ENCODE measurements at regions not wholly inside any gene's neighbourhood (a gene's known extent, or its start where the extent isn't known, plus 50 kb on each side); places are given as distances from the start of the nearest gene placed in this dataset.

DNA sequence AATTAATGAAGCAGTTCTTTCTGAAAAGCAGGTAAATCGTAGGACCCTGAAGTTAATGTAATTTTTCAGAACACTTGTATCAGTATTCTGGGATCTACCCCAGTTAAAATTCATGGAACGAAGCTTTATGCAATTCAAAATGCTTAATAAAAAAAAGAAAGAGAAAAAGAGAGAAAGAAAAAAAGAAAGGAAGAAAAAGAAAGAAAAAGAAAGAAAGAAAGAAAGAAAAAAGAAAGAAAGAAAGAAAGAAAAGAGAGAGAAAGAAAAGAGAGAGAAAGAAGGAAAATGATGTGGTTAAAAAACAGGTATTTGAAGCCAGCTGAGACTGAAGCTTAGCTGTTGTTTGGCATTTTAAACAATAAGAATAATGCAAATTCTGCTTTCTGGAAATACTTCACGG is 427.4 kb upstream of the AKR1E2 start:
- no peak overlapping the region for H3K27ac ChIP-seq (ENCODE audit: extremely low read depth, low read depth, low read length)
- no peaks in the 10 kb centered on the region for H3K79me2 ChIP-seq (ENCODE audit: control insufficient read depth, insufficient read depth, low read length)
- H3K9ac ChIP-seq (ENCODE audit: insufficient read depth in 1 of 2, low read depth in 2 of 2, low read length in 2 of 2): no peak overlapping the region
- BruUV-seq (replicated peaks): no TSS peak
- intact Hi-C loops (cut with micrococcal nuclease): no loop called here
- 0% methylated on average over 3 of the region's 3 CpGs for WGBS (ENCODE audit: insufficient coverage, low coverage, missing lambda C conversion rate)
- H3K27me3 ChIP-seq (ENCODE audit: control insufficient read depth in 2 of 2, insufficient read depth in 2 of 2, low read length in 2 of 2): no peaks in the 10 kb centered on the region
- H3K4me2 ChIP-seq (ENCODE audit: insufficient read depth, low read length): no peak overlapping the region
- H3K4me3 ChIP-seq: no peak overlapping the region
- CTCF ChIA-PET (ENCODE audit: low intra/inter-chr PET ratio): no interaction called here
- no peaks in the 10 kb centered on the region for H3K9me3 ChIP-seq (replicated peaks; ENCODE audit: control insufficient read depth, insufficient read depth, low read depth, low read length)
- TF ChIP-seq, protein P1, sequence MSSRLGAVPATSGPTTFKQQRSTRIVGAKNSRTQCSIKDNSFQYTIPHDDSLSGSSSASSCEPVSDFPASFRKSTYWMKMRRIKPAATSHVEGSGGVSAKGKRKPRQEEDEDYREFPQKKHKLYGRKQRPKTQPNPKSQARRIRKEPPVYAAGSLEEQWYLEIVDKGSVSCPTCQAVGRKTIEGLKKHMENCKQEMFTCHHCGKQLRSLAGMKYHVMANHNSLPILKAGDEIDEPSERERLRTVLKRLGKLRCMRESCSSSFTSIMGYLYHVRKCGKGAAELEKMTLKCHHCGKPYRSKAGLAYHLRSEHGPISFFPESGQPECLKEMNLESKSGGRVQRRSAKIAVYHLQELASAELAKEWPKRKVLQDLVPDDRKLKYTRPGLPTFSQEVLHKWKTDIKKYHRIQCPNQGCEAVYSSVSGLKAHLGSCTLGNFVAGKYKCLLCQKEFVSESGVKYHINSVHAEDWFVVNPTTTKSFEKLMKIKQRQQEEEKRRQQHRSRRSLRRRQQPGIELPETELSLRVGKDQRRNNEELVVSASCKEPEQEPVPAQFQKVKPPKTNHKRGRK (tag; IDR thresholded peaks at IDR 0.05): peak; percentile 67
- no peak for TF ChIP-seq LARP7 (IDR thresholded peaks at IDR 0.05)
- H2AFZ ChIP-seq (ENCODE audit: low read depth, low read length): no peak overlapping the region
- DNase-seq (ENCODE audit: extremely low read depth in 1 of 4, low spot score in 3 of 4): no peak
- H3K36me3 ChIP-seq (ENCODE audit: control insufficient read depth, insufficient read depth, low read length): no peaks in the 10 kb centered on the region
- in situ Hi-C loops (cut with MboI): no loop called here
- FAIRE-seq: no peak
- no peaks in the 10 kb centered on the region for H3K4me1 ChIP-seq (replicated peaks in 1 of 2; ENCODE audit: control insufficient read depth in 2 of 2, insufficient read depth in 2 of 2, low read length in 2 of 2)
- H4K20me1 ChIP-seq (replicated peaks; ENCODE audit: control insufficient read depth, insufficient read depth, low read length): no peaks in the 10 kb centered on the region
- POLR2A ChIA-PET: interaction anchor here (0.8 kb wide), 1 partner anchor 13 kb away, joined by 4 read pairs; no protein-coding TSS in a partner anchor
- no peaks in the 10 kb centered on the region for H3K9me1 ChIP-seq (ENCODE audit: control insufficient read depth, insufficient read depth, low read length)
- ATAC-seq: no peak

DNA sequence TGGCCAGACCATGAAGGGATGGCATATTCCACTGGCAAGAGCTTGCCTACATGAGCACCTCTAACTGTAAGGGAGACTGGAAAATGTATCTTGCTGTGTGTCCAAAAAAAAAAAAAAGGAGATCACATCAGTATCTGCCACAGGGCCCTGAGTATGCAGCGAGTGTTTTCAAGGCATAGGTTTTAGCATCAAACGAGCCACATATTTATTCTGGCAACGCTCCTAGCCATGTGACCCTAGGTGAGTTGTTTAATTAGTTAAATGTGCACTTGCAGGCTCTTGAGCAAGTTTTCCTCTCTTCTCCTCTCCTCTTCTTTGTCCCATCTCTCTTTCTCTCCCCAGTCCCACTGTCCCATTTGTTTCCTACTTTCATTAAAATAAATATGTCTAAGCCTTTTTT is 428.7 kb upstream of the AKR1E2 start:
- no peak overlapping the region for H3K27ac ChIP-seq (ENCODE audit: extremely low read depth, low read depth, low read length)
- no peaks in the 10 kb centered on the region for H3K79me2 ChIP-seq (ENCODE audit: control insufficient read depth, insufficient read depth, low read length)
- in situ Hi-C loops (cut with MboI): no loop called here
- no TSS peak for BruUV-seq (replicated peaks)
- FAIRE-seq (no peak), ATAC-seq (no peak), DNase-seq (ENCODE audit: extremely low read depth in 1 of 4, low spot score in 3 of 4) (no peak)
- H3K4me3 ChIP-seq: no peak overlapping the region
- no peak overlapping the region for H2AFZ ChIP-seq (ENCODE audit: low read depth, low read length)
- H3K27me3 ChIP-seq (ENCODE audit: control insufficient read depth in 2 of 2, insufficient read depth in 2 of 2, low read length in 2 of 2): peaks cover 0 to 5% of the 10 kb centered on the region in 2 experiments; a peak in 1 of 5 replicates
- H3K9ac ChIP-seq (ENCODE audit: insufficient read depth in 1 of 2, low read depth in 2 of 2, low read length in 2 of 2): no peak overlapping the region
- no peaks in the 10 kb centered on the region for H3K4me1 ChIP-seq (replicated peaks in 1 of 2; ENCODE audit: control insufficient read depth in 2 of 2, insufficient read depth in 2 of 2, low read length in 2 of 2)
- 4% methylated on average over 3 of the region's 3 CpGs for WGBS (ENCODE audit: insufficient coverage, low coverage, missing lambda C conversion rate)
- H3K9me3 ChIP-seq (replicated peaks; ENCODE audit: control insufficient read depth, insufficient read depth, low read depth, low read length): no peaks in the 10 kb centered on the region
- ChIA-PET CTCF (ENCODE audit: low intra/inter-chr PET ratio) (no interaction called here), POLR2A (no interaction called here)
- H3K36me3 ChIP-seq (ENCODE audit: control insufficient read depth, insufficient read depth, low read length): no peaks in the 10 kb centered on the region
- no peaks in the 10 kb centered on the region for H4K20me1 ChIP-seq (replicated peaks; ENCODE audit: control insufficient read depth, insufficient read depth, low read length)
- H3K4me2 ChIP-seq (ENCODE audit: insufficient read depth, low read length): no peak overlapping the region
- intact Hi-C loops (cut with micrococcal nuclease): no loop called here
- no peaks in the 10 kb centered on the region for H3K9me1 ChIP-seq (ENCODE audit: control insufficient read depth, insufficient read depth, low read length)
- TF ChIP-seq MIER1 (IDR thresholded peaks at IDR 0.05; ENCODE audit: low read depth) (no peak), CBX2 (IDR thresholded peaks at IDR 0.05; ENCODE audit: insufficient read depth, low read length, poor library complexity, severe bottlenecking) (no peak), RHOXF2B (CRISPR knock-in tag; conservative IDR thresholded peaks at IDR 0.05) (no peak), SREBF2 (CRISPR knock-in tag; IDR thresholded peaks at IDR 0.05) (no peak), NRF1 (conservative IDR thresholded peaks at IDR 0.05 in 1 of 2, IDR thresholded peaks at IDR 0.05 in 1 of 2) (no peak), PCBP2 (IDR thresholded peaks at IDR 0.05; ENCODE audit: low read depth, low read length, poor library complexity, severe bottlenecking) (no peak), TOE1 (IDR thresholded peaks at IDR 0.05; ENCODE audit: borderline replicate concordance) (no peak), TOE1 (CRISPR knock-in tag; IDR thresholded peaks at IDR 0.05; ENCODE audit: borderline replicate concordance, low read depth) (no peak), ZNF146 (CRISPR knock-in tag; IDR thresholded peaks at IDR 0.05; ENCODE audit: unreplicated experiment) (no peak), HMGN3 (IDR thresholded peaks at IDR 0.05; ENCODE audit: borderline replicate concordance, extremely low read depth, insufficient read length, low read depth, low read length) (no peak), SNIP1 (IDR thresholded peaks at IDR 0.05; ENCODE audit: low read depth) (no peak), XRCC3 (IDR thresholded peaks at IDR 0.05) (no peak)
- TF ChIP-seq, protein P2, sequence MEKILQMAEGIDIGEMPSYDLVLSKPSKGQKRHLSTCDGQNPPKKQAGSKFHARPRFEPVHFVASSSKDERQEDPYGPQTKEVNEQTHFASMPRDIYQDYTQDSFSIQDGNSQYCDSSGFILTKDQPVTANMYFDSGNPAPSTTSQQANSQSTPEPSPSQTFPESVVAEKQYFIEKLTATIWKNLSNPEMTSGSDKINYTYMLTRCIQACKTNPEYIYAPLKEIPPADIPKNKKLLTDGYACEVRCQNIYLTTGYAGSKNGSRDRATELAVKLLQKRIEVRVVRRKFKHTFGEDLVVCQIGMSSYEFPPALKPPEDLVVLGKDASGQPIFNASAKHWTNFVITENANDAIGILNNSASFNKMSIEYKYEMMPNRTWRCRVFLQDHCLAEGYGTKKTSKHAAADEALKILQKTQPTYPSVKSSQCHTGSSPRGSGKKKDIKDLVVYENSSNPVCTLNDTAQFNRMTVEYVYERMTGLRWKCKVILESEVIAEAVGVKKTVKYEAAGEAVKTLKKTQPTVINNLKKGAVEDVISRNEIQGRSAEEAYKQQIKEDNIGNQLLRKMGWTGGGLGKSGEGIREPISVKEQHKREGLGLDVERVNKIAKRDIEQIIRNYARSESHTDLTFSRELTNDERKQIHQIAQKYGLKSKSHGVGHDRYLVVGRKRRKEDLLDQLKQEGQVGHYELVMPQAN (IDR thresholded peaks at IDR 0.05; ENCODE audit: borderline replicate concordance): no peak

Data from K562 (cell line).